ENCODE measurements at regions not wholly inside any gene's neighbourhood (a gene's known extent, or its start where the extent isn't known, plus 50 kb on each side); places are given as distances from the start of the nearest gene placed in this dataset.
"Not testable (repeated sequence)": the region's sequence is repeated elsewhere in the genome, so short reads cannot be mapped to it uniquely, and the experiment has no call there.

GRCh38 chr11:15349413-15349812, 234.7 kb downstream of the INSC start:
- intact Hi-C loops (cut with DNase I): no loop called here
- no peak overlapping the region for H3K4me3 ChIP-seq
- TF ChIP-seq POLR2A (IDR thresholded peaks at IDR 0.05) (no peak), CTCF (IDR thresholded peaks at IDR 0.05) (no peak)
- H3K27ac ChIP-seq: no peak overlapping the region
- DNase-seq: no peak
- WGBS, 4 donors: 67 to 81% (median 76%) methylated on average over 1 of the region's 1 CpG
- H3K9me3 ChIP-seq (replicated peaks in 1 of 3): no peaks in the 10 kb centered on the region
- H3K27me3 ChIP-seq: no peaks in the 10 kb centered on the region
- no peaks in the 10 kb centered on the region for H3K4me1 ChIP-seq (replicated peaks in 1 of 2)
- no peaks in the 10 kb centered on the region for H3K36me3 ChIP-seq (replicated peaks in 1 of 2)

- no peaks in the 10 kb centered on the region for H3K9me3 ChIP-seq (replicated peaks in 1 of 3)
- WGBS, 4 donors: 60 to 79% (median 71%) methylated on average over 2 of the region's 2 CpGs
- intact Hi-C loops (cut with DNase I): no loop called here
- DNase-seq: no peak
- TF ChIP-seq POLR2A (IDR thresholded peaks at IDR 0.05) (no peak), CTCF (IDR thresholded peaks at IDR 0.05) (no peak)
- no peak overlapping the region for H3K4me3 ChIP-seq
- H3K27me3 ChIP-seq: no peaks in the 10 kb centered on the region
- H3K4me1 ChIP-seq (replicated peaks in 1 of 2): no peaks in the 10 kb centered on the region
- no peaks in the 10 kb centered on the region for H3K36me3 ChIP-seq (replicated peaks in 1 of 2)
- H3K27ac ChIP-seq: no peak overlapping the region
These were observed 246.6 kb downstream of the INSC start for GRCh38 chr11:15361316-15361715.

GRCh38 chr11:15365286-15365685, 250.6 kb downstream of the INSC start:
- H3K4me3 ChIP-seq; intact Hi-C loops (cut with DNase I); H3K27me3 ChIP-seq; DNase-seq; H3K4me1 ChIP-seq (replicated peaks in 1 of 2); H3K9me3 ChIP-seq (replicated peaks in 1 of 3); H3K36me3 ChIP-seq (replicated peaks in 1 of 2); H3K27ac ChIP-seq: not testable (repeated sequence)
- 71 to 87% (median 79%) methylated on average over 5 of the region's 5 CpGs for WGBS, 4 donors

- no peak overlapping the region for H3K27ac ChIP-seq
- TF ChIP-seq POLR2A (IDR thresholded peaks at IDR 0.05) (no peak), CTCF (IDR thresholded peaks at IDR 0.05) (no peak)
- intact Hi-C loops (cut with DNase I): no loop called here
- H3K27me3 ChIP-seq: no peaks in the 10 kb centered on the region
- no peaks in the 10 kb centered on the region for H3K4me1 ChIP-seq (replicated peaks in 1 of 2)
- no peak for DNase-seq
- H3K9me3 ChIP-seq (replicated peaks in 1 of 3): no peaks in the 10 kb centered on the region
- H3K36me3 ChIP-seq (replicated peaks in 1 of 2): no peaks in the 10 kb centered on the region
- WGBS, 4 donors: 27 to 37% (median 29%) methylated on average over 6 of the region's 6 CpGs
- H3K4me3 ChIP-seq: no peak overlapping the region
These were observed 253.0 kb downstream of the INSC start for GRCh38 chr11:15367695-15368094.

- intact Hi-C loops (cut with DNase I): no loop called here
- H3K4me1 ChIP-seq (replicated peaks in 1 of 2): no peaks in the 10 kb centered on the region
- WGBS, 4 donors: 61 to 74% (median 67%) methylated on average over 5 of the region's 5 CpGs
These were observed 255.9 kb downstream of the INSC start for GRCh38 chr11:15370495-15371147.

More at GRCh38 chr11:15370495-15371147, 255.9 kb downstream of the INSC start:
- no peak for DNase-seq
- no peak overlapping the region for H3K27ac ChIP-seq
- no peaks in the 10 kb centered on the region for H3K9me3 ChIP-seq (replicated peaks in 1 of 3)
- TF ChIP-seq CTCF (IDR thresholded peaks at IDR 0.05) (no peak), POLR2A (IDR thresholded peaks at IDR 0.05) (no peak)
- H3K27me3 ChIP-seq: no peaks in the 10 kb centered on the region
- H3K4me3 ChIP-seq: no peak overlapping the region
- no peaks in the 10 kb centered on the region for H3K36me3 ChIP-seq (replicated peaks in 1 of 2)
